ENCODE measurements at regions not wholly inside any gene's neighbourhood (a gene's known extent, or its start where the extent isn't known, plus 50 kb on each side); places are given as distances from the start of the nearest gene placed in this dataset.

GRCh38 chr12:27871946-27872345 is 91.9 kb upstream of the MANSC4 start:
- H3F3A ChIP-seq (replicated peaks; ENCODE audit: insufficient read depth) = peaks cover 23% of the 10 kb centered on the region
- no peak for TF ChIP-seq FOXM1 (IDR thresholded peaks at IDR 0.05; ENCODE audit: low read depth)
- TF ChIP-seq CHD2 (IDR thresholded peaks at IDR 0.05; ENCODE audit: low read length, partially characterized antibody) = no peak
- no peak for TF ChIP-seq TCF12 (IDR thresholded peaks at IDR 0.05)
- TF ChIP-seq, protein P1, sequence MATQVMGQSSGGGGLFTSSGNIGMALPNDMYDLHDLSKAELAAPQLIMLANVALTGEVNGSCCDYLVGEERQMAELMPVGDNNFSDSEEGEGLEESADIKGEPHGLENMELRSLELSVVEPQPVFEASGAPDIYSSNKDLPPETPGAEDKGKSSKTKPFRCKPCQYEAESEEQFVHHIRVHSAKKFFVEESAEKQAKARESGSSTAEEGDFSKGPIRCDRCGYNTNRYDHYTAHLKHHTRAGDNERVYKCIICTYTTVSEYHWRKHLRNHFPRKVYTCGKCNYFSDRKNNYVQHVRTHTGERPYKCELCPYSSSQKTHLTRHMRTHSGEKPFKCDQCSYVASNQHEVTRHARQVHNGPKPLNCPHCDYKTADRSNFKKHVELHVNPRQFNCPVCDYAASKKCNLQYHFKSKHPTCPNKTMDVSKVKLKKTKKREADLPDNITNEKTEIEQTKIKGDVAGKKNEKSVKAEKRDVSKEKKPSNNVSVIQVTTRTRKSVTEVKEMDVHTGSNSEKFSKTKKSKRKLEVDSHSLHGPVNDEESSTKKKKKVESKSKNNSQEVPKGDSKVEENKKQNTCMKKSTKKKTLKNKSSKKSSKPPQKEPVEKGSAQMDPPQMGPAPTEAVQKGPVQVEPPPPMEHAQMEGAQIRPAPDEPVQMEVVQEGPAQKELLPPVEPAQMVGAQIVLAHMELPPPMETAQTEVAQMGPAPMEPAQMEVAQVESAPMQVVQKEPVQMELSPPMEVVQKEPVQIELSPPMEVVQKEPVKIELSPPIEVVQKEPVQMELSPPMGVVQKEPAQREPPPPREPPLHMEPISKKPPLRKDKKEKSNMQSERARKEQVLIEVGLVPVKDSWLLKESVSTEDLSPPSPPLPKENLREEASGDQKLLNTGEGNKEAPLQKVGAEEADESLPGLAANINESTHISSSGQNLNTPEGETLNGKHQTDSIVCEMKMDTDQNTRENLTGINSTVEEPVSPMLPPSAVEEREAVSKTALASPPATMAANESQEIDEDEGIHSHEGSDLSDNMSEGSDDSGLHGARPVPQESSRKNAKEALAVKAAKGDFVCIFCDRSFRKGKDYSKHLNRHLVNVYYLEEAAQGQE (IDR thresholded peaks at IDR 0.05; ENCODE audit: low read depth, low read length) = no peak
- TF ChIP-seq YY1 (IDR thresholded peaks at IDR 0.05; ENCODE audit: low read depth) = no peak
- TF ChIP-seq ELF1 (IDR thresholded peaks at IDR 0.05) = no peak
- no peak for TF ChIP-seq TEAD4 (IDR thresholded peaks at IDR 0.05; ENCODE audit: borderline replicate concordance, insufficient read depth)
- TF ChIP-seq IRF3 (IDR thresholded peaks at IDR 0.05; ENCODE audit: low read depth, low read length) = no peak
- TF ChIP-seq FOXJ3 (CRISPR knock-in tag; IDR thresholded peaks at IDR 0.05) = no peak
- no peak for TF ChIP-seq TAF1 (IDR thresholded peaks at IDR 0.05; ENCODE audit: borderline replicate concordance, low read depth, low read length)
- TF ChIP-seq FOSL2 (IDR thresholded peaks at IDR 0.05; ENCODE audit: borderline replicate concordance, low read depth) = no peak
- TF ChIP-seq GATA2 (CRISPR knock-in tag; IDR thresholded peaks at IDR 0.05) = no peak
- no peak for TF ChIP-seq ZBTB33 (IDR thresholded peaks at IDR 0.05; ENCODE audit: borderline replicate concordance, low read depth)
- no peak for TF ChIP-seq NRF1 (IDR thresholded peaks at IDR 0.05; ENCODE audit: low read depth, low read length)
- TF ChIP-seq POLR2AphosphoS5 (IDR thresholded peaks at IDR 0.05; ENCODE audit: low read depth, low read length) = no peak
- no peak for TF ChIP-seq MAX (IDR thresholded peaks at IDR 0.05; ENCODE audit: low read depth)
- TF ChIP-seq SMC3 (IDR thresholded peaks at IDR 0.05; ENCODE audit: low read depth, low read length) = no peak
- H3K9me3 ChIP-seq = no peaks in the 10 kb centered on the region
- H3K79me2 ChIP-seq (ENCODE audit: insufficient read depth) = no peaks in the 10 kb centered on the region
- no peak overlapping the region for H3K9ac ChIP-seq
- ChIA-PET POLR2A (no interaction called here), CTCF (interaction anchor here (0.9 kb wide), 1 partner anchor 18 kb away, joined by 3 read pairs; no protein-coding TSS in a partner anchor)
- no peak overlapping the region; a peak in 1 of 4 replicates for H3K27ac ChIP-seq (ENCODE audit: low read depth in 2 of 2, low read length in 1 of 2)
- no peaks in the 10 kb centered on the region for H3K9me2 ChIP-seq
- H4K20me1 ChIP-seq (ENCODE audit: insufficient read depth) = no peaks in the 10 kb centered on the region
- WGBS (ENCODE audit: low lambda C conversion rate) = 79% methylated on average over 3 of the region's 3 CpGs
- no peaks in the 10 kb centered on the region for H3K27me3 ChIP-seq (ENCODE audit: insufficient read depth)
- DNase-seq = no peak
- H3K4me2 ChIP-seq = no peak overlapping the region
- peaks cover 7 to 13% of the 10 kb centered on the region in 2 experiments for H3K4me1 ChIP-seq (ENCODE audit: control insufficient read depth in 1 of 2, insufficient read depth in 2 of 2, low read depth in 1 of 2, low read length in 1 of 2)
- H3K4me3 ChIP-seq (ENCODE audit: low read depth in 2 of 2, low read length in 1 of 2) = no peak overlapping the region
- no peaks in the 10 kb centered on the region for H3K36me3 ChIP-seq (replicated peaks in 1 of 2; ENCODE audit: control insufficient read depth in 1 of 2, insufficient read depth in 2 of 2, low read length in 1 of 2)
- no peak overlapping the region for H2AFZ ChIP-seq (ENCODE audit: low read depth)

Data from SK-N-SH (cell line).